Neuronal stem cell (in vitro differentiated cells): ENCODE measurements at regions not wholly inside any gene's neighbourhood (a gene's known extent, or its start where the extent isn't known, plus 50 kb on each side); places are given as distances from the start of the nearest gene placed in this dataset.
A peak's percentile ranks its signal among the peaks of the same experiment; 100 is the strongest.

Experiments
- DNase-seq: peaks from one replicate; pipeline ENCODE4 v3.0.0-alpha.2; 2013; ENCODE audit warnings: low spot score
- H2AFZ ChIP-seq: one replicate; pipeline ENCODE4 v1.6.1; 2013; ENCODE audit warnings: mild to moderate bottlenecking, low read length, inconsistent platforms
- H2AK5ac ChIP-seq: 2 replicates; pipeline ENCODE4 v1.6.1; 2013; ENCODE audit warnings: low read depth, mild to moderate bottlenecking, inconsistent platforms, low read length, moderate library complexity, mixed read lengths
- H2BK120ac ChIP-seq: 2 replicates; pipeline ENCODE4 v1.6.1; 2013; ENCODE audit warnings: low read depth, mild to moderate bottlenecking, inconsistent platforms, low read length, moderate library complexity, mixed read lengths
- H2BK12ac ChIP-seq: one replicate; pipeline ENCODE4 v1.6.1; 2013; ENCODE audit warnings: low read length, inconsistent platforms
- H2BK15ac ChIP-seq: 2 replicates; pipeline ENCODE4 v1.6.1; 2013; ENCODE audit warnings: mild to moderate bottlenecking, low read length, inconsistent platforms, mixed read lengths
- H2BK5ac ChIP-seq: one replicate; pipeline ENCODE4 v1.6.1; 2013; ENCODE audit warnings: inconsistent platforms, mild to moderate bottlenecking, low read length, moderate library complexity
- H3K14ac ChIP-seq: one replicate; pipeline ENCODE4 v1.6.1; 2013; ENCODE audit warnings: low read length, inconsistent platforms
- H3K18ac ChIP-seq: 2 replicates; pipeline ENCODE4 v1.6.1; 2013; ENCODE audit warnings: low read length, inconsistent platforms
- H3K23ac ChIP-seq: 2 replicates; pipeline ENCODE4 v1.6.1; 2013; ENCODE audit warnings: low read depth, mild to moderate bottlenecking, mixed read lengths, low read length, inconsistent platforms; ENCODE audit not compliant: poor library complexity
- H3K27ac ChIP-seq: replicated peaks from 3 replicates; pipeline ENCODE4 v1.5.1; 2013; ENCODE audit warnings: low read length, inconsistent platforms
- H3K27me3 ChIP-seq, 3 experiments: 2 replicates each; pipeline ENCODE4 v1.6.1; 2013; ENCODE audit warnings: low read length in 3 of 3, mild to moderate bottlenecking in 2 of 3, inconsistent platforms in 1 of 3, low read depth in 1 of 3, mixed read lengths in 1 of 3, moderate library complexity in 1 of 3; ENCODE audit not compliant: control insufficient read depth in 3 of 3, insufficient read depth in 3 of 3
- H3K36me3 ChIP-seq, 2 donors: replicated peaks in 1 of 2; 2 replicates each; pipeline ENCODE4 v1.6.1; 2013; ENCODE audit warnings: low read length in 2 of 2; ENCODE audit not compliant: control insufficient read depth in 2 of 2, insufficient read depth in 2 of 2
- H3K4ac ChIP-seq: 2 replicates; pipeline ENCODE4 v1.6.1; 2013; ENCODE audit warnings: inconsistent platforms, mild to moderate bottlenecking, low read length, moderate library complexity
- H3K4me1 ChIP-seq, 2 donors: 1 replicate in 1 of 2; 2 replicates in 1 of 2; pipeline ENCODE4 v1.6.1; 2013; ENCODE audit warnings: low read length in 2 of 2, low read depth in 1 of 2; ENCODE audit not compliant: control insufficient read depth in 2 of 2, insufficient read depth in 1 of 2
- H3K4me2 ChIP-seq: one replicate; pipeline ENCODE4 v1.6.1; 2013; ENCODE audit warnings: mild to moderate bottlenecking, low read length, inconsistent platforms; ENCODE audit not compliant: insufficient read depth, poor library complexity, severe bottlenecking
- H3K4me3 ChIP-seq, 2 donors: 2 replicates each; pipeline ENCODE4 v1.5.1; 2013; ENCODE audit warnings: low read length in 2 of 2, mild to moderate bottlenecking in 2 of 2, inconsistent platforms in 1 of 2, moderate library complexity in 1 of 2
- H3K79me1 ChIP-seq: one replicate; pipeline ENCODE4 v1.6.1; 2013; ENCODE audit warnings: low read depth, mild to moderate bottlenecking, inconsistent platforms, low read length, moderate library complexity
- H3K9ac ChIP-seq: one replicate; pipeline ENCODE4 v1.6.1; 2013; ENCODE audit warnings: mild to moderate bottlenecking, low read depth, low read length, inconsistent platforms; ENCODE audit not compliant: poor library complexity
- H3K9me3 ChIP-seq, 2 donors: replicated peaks in 1 of 2; 2 replicates each; pipeline versions ENCODE3 to v1.6.1; 2013; ENCODE audit warnings: low read length in 2 of 2, mild to moderate bottlenecking in 2 of 2, inconsistent platforms in 1 of 2, low read depth in 1 of 2, mixed read lengths in 1 of 2, moderate library complexity in 1 of 2; ENCODE audit not compliant: control insufficient read depth in 2 of 2, insufficient read depth in 1 of 2
- H4K8ac ChIP-seq: one replicate; pipeline ENCODE4 v1.6.1; 2013; ENCODE audit warnings: low read depth, mild to moderate bottlenecking, inconsistent platforms, low read length, moderate library complexity
- H4K91ac ChIP-seq: one replicate; pipeline ENCODE4 v1.6.1; 2013; ENCODE audit warnings: low read length, low read depth, mild to moderate bottlenecking, inconsistent platforms; ENCODE audit not compliant: poor library complexity
- WGBS, 2 donors: extraction: QIAGEN DNeasy Blood & Tissue Kit; methylation state at CpG; one replicate each; pipeline ENCODE4 v1.1.7; 2013; ENCODE audit warnings: missing lambda C conversion rate in 2 of 2, mixed read lengths in 1 of 2; ENCODE audit not compliant: insufficient read length in 2 of 2, insufficient replicate concordance in 1 of 2; ENCODE audit errors: extremely low coverage in 2 of 2; 5-methylcytosine and 5-hydroxymethylcytosine counted together

- Histone ChIP-seq H3K4me1 (no peaks in the 10 kb centered on the region), H3K14ac (no peak overlapping the region), H2BK12ac (no peak overlapping the region), H3K9me3 (peaks cover 0 to 3% of the 10 kb centered on the region in 2 donors), H3K9ac (no peak overlapping the region), H3K23ac (no peak overlapping the region), H2BK120ac (no peak overlapping the region), H2AFZ (no peak overlapping the region), H3K79me1 (no peaks in the 10 kb centered on the region), H2BK15ac (no peak overlapping the region), H3K27ac (no peak overlapping the region), H3K18ac (no peak overlapping the region), H2BK5ac (no peak overlapping the region), H4K8ac (no peak overlapping the region), H3K36me3 (no peaks in the 10 kb centered on the region), H3K4ac (no peak overlapping the region), H4K91ac (no peak overlapping the region), H3K4me3 (no peak overlapping the region), H3K27me3 (no peaks in the 10 kb centered on the region), H2AK5ac (no peak overlapping the region), H3K4me2 (no peak overlapping the region)
- WGBS, 2 donors = no CpG with 5 or more reads among the region's 1 CpG
- no peak for DNase-seq
Measured at GRCh38 chr3:176403531-176403930, 793.8 kb downstream of the TBL1XR1 start.

- H3K9me3 ChIP-seq = peaks cover 0 to 6% of the 10 kb centered on the region in 2 donors
- H2AFZ ChIP-seq = no peak overlapping the region
- H2AK5ac ChIP-seq = no peak overlapping the region
Measured at GRCh38 chr3:176401211-176401610, 796.1 kb downstream of the TBL1XR1 start.

GRCh38 chr3:176399193-176399592, 798.1 kb downstream of the TBL1XR1 start:
- Histone ChIP-seq H4K8ac (no peak overlapping the region), H4K91ac (no peak overlapping the region), H2AFZ (peak overlapping the region; percentile 37), H3K27ac (no peak overlapping the region), H3K18ac (no peak overlapping the region), H3K79me1 (no peaks in the 10 kb centered on the region), H3K4me2 (no peak overlapping the region), H3K4ac (no peak overlapping the region), H3K36me3 (no peaks in the 10 kb centered on the region), H3K9me3 (peaks cover 0 to 6% of the 10 kb centered on the region in 2 donors), H3K9ac (no peak overlapping the region), H2BK120ac (no peak overlapping the region), H3K23ac (no peak overlapping the region), H3K4me1 (no peaks in the 10 kb centered on the region), H2BK12ac (no peak overlapping the region), H3K4me3 (no peak overlapping the region), H2BK15ac (no peak overlapping the region), H2BK5ac (no peak overlapping the region), H3K14ac (no peak overlapping the region), H3K27me3 (no peaks in the 10 kb centered on the region), H2AK5ac (no peak overlapping the region)
- no CpG with 5 or more reads among the region's 2 CpGs for WGBS, 2 donors
- DNase-seq = no peak

More at GRCh38 chr3:176401211-176401610, 796.1 kb downstream of the TBL1XR1 start:
- no peak overlapping the region for H4K8ac ChIP-seq
- H3K18ac ChIP-seq = no peak overlapping the region
- no peak overlapping the region for H4K91ac ChIP-seq
- no peak overlapping the region for H3K9ac ChIP-seq
- H3K14ac ChIP-seq = no peak overlapping the region
- H3K4me3 ChIP-seq = no peak overlapping the region
- no peak overlapping the region for H3K27ac ChIP-seq
- no peak overlapping the region for H3K4me2 ChIP-seq
- no CpG with 5 or more reads among the region's 3 CpGs for WGBS, 2 donors
- H2BK5ac ChIP-seq = no peak overlapping the region
- no peaks in the 10 kb centered on the region for H3K4me1 ChIP-seq
- no peak overlapping the region for H3K4ac ChIP-seq
- no peaks in the 10 kb centered on the region for H3K79me1 ChIP-seq
- H3K36me3 ChIP-seq = no peaks in the 10 kb centered on the region
- no peak overlapping the region for H3K23ac ChIP-seq
- no peak overlapping the region for H2BK12ac ChIP-seq
- H2BK15ac ChIP-seq = no peak overlapping the region
- no peak overlapping the region for H2BK120ac ChIP-seq
- no peak for DNase-seq
- no peaks in the 10 kb centered on the region for H3K27me3 ChIP-seq

GRCh38 chr3:176395240-176395639, 802.0 kb downstream of the TBL1XR1 start:
- Histone ChIP-seq H3K4me2 (no peak overlapping the region), H3K14ac (no peak overlapping the region), H3K18ac (no peak overlapping the region), H3K4me1 (no peaks in the 10 kb centered on the region), H3K4me3 (no peak overlapping the region), H3K23ac (no peak overlapping the region), H3K79me1 (no peaks in the 10 kb centered on the region), H3K9ac (no peak overlapping the region), H3K36me3 (no peaks in the 10 kb centered on the region), H2AK5ac (no peak overlapping the region), H2AFZ (no peak overlapping the region), H2BK5ac (no peak overlapping the region), H3K9me3 (peaks cover 0 to 3% of the 10 kb centered on the region in 2 donors), H4K91ac (no peak overlapping the region), H2BK120ac (no peak overlapping the region), H3K4ac (no peak overlapping the region), H3K27ac (no peak overlapping the region), H4K8ac (no peak overlapping the region), H3K27me3 (no peaks in the 10 kb centered on the region), H2BK15ac (no peak overlapping the region), H2BK12ac (no peak overlapping the region)
- DNase-seq = no peak
- WGBS, 2 donors = no CpG with 5 or more reads among the region's 2 CpGs
